GM12891 (cell line): ENCODE measurements at regions not wholly inside any gene's neighbourhood (a gene's known extent, or its start where the extent isn't known, plus 50 kb on each side); places are given as distances from the start of the nearest gene placed in this dataset.

ENCODE experiments used
- PAX5 ChIP-seq: IDR thresholded peaks from 2 replicates; pipeline ENCODE4 v1.6.1; 2011; ENCODE audit warnings: low read length, moderate library complexity, mild to moderate bottlenecking; ENCODE audit not compliant: insufficient read depth, severe bottlenecking
- POLR2A ChIP-seq: IDR thresholded peaks from 2 replicates; pipeline ENCODE4 v1.6.1; 2011; ENCODE audit warnings: low read depth, low read length, control low read depth
- POLR2AphosphoS5 ChIP-seq: IDR thresholded peaks from 2 replicates; pipeline ENCODE4 v1.6.1; 2011; ENCODE audit warnings: low read depth, low read length, control low read depth
- POU2F2 ChIP-seq: IDR thresholded peaks from 2 replicates; pipeline ENCODE4 v1.6.1; 2011; ENCODE audit warnings: low read depth, mild to moderate bottlenecking, control low read depth, low read length, moderate library complexity
- SPI1 ChIP-seq: IDR thresholded peaks from 2 replicates; pipeline ENCODE4 v1.6.1; 2011; ENCODE audit warnings: low read depth, low read length, control low read depth
- TAF1 ChIP-seq: IDR thresholded peaks from 2 replicates; pipeline ENCODE4 v1.6.1; 2011; ENCODE audit warnings: low read depth, low read length, control low read depth

- TF ChIP-seq POLR2A (no peak), TAF1 (no peak), SPI1 (no peak), POLR2AphosphoS5 (no peak), POU2F2 (no peak), PAX5 (no peak)
Measured at GRCh38 chr7:88377434-88377833, 70.7 kb upstream of the STEAP4 start.
